Left colon (tissue), 2 donors: ENCODE measurements at regions not wholly inside any gene's neighbourhood (a gene's known extent, or its start where the extent isn't known, plus 50 kb on each side); places are given as distances from the start of the nearest gene placed in this dataset.
"Not testable (repeated sequence)": the region's sequence is repeated elsewhere in the genome, so short reads cannot be mapped to it uniquely, and the experiment has no call there.

Source experiments
- ATAC-seq: fragments of 200-7000 bp; cut with Tn5 transposase; one replicate; pipeline ENCODE4 v1.9.1; 2020; ENCODE audit warnings: mild to moderate bottlenecking, moderate library complexity
- DNase-seq, 2 donors: peaks; one replicate each; pipeline ENCODE4 v3.0.0-alpha.2; 2020
- intact Hi-C, 2 donors: fragments of 100-400 bp; cut with DNase I in 1 of 2; cut with micrococcal nuclease in 1 of 2; formaldehyde crosslinking; loops; one replicate each; pipeline versions ENCODE4 v1.11.2 to v1.14.0; 2022; cut with DNase I, micrococcal nuclease
- donor health status: DM: no; HTN: no; CAD: no.
- donor health status: DM: yes; HTN: yes; CAD: no.

GRCh38 chrX:118211891-118212816 is 95.5 kb upstream of the KLHL13 start:
- intact Hi-C loops = no loop called here
- DNase-seq (no peak), ATAC-seq (no peak)

GRCh38 chrX:118212817-118213183 is 96.2 kb upstream of the KLHL13 start:
- DNase-seq (no peak), ATAC-seq (no peak)
- intact Hi-C loops = no loop called here

DNA sequence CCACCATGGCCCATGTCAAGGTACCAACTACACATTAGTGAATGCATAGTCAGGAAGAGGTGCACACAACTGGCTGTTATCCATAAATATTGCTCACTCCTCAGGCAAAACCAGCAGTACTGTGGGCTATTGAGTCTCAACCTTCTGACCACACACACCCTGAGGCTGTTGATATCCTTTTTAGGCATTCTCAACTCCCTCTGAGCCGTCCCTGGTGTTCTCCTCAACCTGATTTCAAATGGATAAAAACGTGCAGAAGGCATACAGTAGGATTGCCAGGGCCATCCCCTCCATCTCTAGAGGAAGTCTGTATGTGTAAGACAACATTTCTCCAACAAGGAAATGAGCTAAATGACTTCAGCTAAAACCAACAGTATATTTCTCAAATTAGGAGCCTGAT is 98.7 kb upstream of the KLHL13 start:
- intact Hi-C loops = no loop called here
- peak; percentile 24 for ATAC-seq
- DNase-seq = no peak

- ATAC-seq (peak; percentile 26), DNase-seq (no peak)
- intact Hi-C loops = no loop called here
Measured at GRCh38 chrX:118216087-118216486, 99.5 kb upstream of the KLHL13 start.

DNA sequence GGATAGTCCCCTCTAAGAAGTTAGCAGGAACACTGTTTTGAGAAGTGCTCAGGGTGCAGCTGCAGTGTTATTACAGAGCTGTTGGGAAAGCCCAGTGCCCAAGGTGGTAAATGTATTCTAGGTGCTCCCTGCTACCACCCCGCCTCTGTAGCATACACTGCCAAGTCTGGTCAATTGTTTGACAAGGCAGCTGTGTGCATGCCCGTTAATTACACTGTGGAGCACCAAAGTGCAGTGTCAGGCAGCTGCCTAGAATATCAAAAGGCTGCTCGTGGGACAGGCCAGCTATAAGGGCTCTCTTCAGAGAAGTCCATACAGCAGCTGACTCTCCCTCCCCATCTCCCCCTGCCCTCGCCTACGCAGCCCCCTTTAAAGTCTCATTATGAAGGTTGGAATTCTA is 99.9 kb upstream of the KLHL13 start:
- intact Hi-C loops = no loop called here
- peak; percentile 85 for ATAC-seq
- peak; percentile 41 to 56 for DNase-seq

DNA sequence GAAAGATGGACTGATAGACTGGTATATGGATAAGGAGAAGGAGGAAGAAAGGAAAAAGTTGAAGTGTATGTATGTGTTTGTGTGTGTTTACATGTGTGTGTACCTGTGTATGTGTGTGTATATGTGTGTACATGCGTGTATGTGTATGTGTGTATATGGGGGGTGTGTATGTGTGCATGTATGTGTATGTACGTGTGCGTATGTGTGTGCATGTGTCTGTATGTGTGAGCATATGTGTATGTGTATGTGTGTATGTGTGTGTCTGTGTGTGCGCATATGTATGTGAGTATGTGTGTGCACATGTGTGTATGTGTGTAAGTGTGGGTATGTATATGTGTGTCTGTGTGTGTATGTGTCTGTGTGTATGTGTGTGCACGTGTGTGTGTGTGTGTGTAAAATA is 101.5 kb upstream of the KLHL13 start:
- no peak for ATAC-seq
- intact Hi-C loops = no loop called here

GRCh38 chrX:118218940-118219339 is 102.3 kb upstream of the KLHL13 start:
- intact Hi-C loops = no loop called here
- no peak for DNase-seq
- peak; percentile 57 for ATAC-seq

More for the DNA sequence above, 101.5 kb upstream of the KLHL13 start:
- no peak for DNase-seq

GRCh38 chrX:118219866-118220265 is 103.3 kb upstream of the KLHL13 start:
- ATAC-seq = peak; percentile 23
- DNase-seq = no peak
- intact Hi-C loops = no loop called here

GRCh38 chrX:118220509-118220908 is 103.9 kb upstream of the KLHL13 start:
- ATAC-seq (peak; percentile 59), DNase-seq (no peak)
- intact Hi-C loops = no loop called here

DNA sequence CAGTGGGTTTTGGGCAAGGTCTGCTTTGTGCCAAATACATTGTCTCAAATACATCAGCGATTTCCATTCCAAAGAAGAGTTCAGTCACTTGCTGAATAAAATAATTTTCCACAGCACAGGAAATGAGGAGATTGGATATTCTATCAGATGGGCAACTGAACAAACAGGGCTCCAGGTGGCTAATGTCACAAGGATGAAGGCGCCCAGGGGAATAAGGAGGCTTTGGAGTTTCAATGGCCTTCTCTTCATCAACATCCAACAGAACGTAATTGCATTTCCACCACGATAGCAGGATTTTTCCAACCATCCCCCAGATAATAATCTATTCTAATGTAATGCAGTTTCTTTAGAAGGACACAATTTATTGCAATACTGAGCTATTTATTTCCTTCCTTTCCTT is 104.7 kb upstream of the KLHL13 start:
- no peak for DNase-seq
- intact Hi-C loops = no loop called here
- no peak for ATAC-seq

GRCh38 chrX:118221733-118222132 is 105.1 kb upstream of the KLHL13 start:
- DNase-seq (no peak), ATAC-seq (no peak)
- intact Hi-C loops = no loop called here

DNA sequence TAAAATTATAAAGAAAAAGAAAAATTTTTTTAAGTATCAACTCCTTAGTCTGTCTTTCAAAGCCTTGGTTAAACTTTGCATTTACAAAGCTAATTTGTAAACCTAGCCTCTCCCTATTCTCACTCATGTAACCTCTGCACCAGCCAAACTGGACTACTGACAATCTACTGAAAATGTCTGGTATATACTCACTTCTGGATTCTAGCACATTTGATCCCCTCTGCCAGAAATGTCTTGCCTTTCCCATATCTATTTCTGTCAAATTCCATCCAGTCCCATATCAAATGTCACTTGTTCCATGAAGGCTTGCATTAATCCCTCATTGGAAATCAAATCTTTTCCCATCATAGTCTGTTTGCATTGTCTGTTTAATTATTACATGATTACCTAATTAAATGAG is 105.8 kb upstream of the KLHL13 start:
- no peak for ATAC-seq
- intact Hi-C loops = no loop called here
- DNase-seq = no peak

- intact Hi-C loops = no loop called here
- DNase-seq = no peak
- ATAC-seq = peak; percentile 94
Measured at GRCh38 chrX:118225711-118226428, 109.3 kb upstream of the KLHL13 start.

GRCh38 chrX:118228041-118228440 is 111.4 kb upstream of the KLHL13 start:
- no peak for DNase-seq
- intact Hi-C loops = no loop called here
- ATAC-seq = no peak

DNA sequence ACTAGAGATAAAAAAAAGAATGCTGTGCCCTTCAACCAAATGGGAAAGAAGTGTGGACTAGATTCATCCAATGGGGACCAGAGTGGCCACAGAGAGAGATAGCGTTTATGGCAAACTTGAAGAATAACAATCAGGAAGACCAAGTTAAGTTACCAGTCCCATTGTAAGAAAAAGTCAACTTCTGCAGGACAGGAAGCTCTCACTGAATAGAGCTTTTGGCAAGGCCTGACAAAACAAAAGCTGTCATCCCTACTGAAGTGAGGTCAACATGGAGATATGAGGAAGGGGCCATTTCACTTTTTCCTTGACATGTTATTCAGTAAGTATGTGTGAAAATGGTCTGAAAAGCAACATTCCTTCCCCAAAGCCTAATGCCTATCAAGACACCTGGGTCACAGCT is 111.8 kb upstream of the KLHL13 start:
- intact Hi-C loops = no loop called here
- no peak for DNase-seq
- no peak for ATAC-seq

- intact Hi-C loops = no loop called here
- DNase-seq (no peak), ATAC-seq (no peak)
Measured at GRCh38 chrX:118231464-118231863, 114.4 kb upstream of the WDR44 start.

DNA sequence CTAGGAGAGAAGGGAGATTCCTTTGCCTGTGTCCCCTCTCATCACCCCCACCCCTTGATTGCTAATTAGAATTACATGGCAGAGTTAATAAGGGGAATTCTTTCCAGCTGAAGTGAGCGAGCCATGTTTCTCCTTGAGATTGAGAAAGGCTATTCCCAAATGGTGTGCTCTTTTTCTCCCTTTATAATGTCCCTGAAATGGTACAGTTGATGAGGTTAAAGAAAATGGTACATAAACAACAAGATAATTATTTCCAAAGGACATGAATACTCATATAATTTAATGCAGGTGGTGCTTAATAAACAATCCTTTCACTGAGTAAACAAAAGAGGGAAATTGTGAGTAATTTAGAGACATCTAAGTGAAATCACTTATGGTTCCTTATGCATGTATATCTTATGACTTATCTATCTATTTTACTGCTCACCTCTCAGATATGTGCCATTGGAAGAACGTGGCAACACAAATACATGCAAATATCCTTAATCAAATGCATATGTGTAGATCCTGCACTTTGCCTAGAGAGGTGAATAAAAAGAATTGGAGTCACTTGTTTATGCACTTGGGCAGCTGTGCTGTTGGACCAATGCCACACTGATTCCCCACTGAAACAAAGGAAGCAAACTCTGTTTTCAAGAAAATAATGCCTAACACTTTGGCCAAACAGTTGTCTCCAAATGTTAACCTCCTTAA is 106.6 kb upstream of the WDR44 start:
- intact Hi-C loops = no loop called here
- ATAC-seq (no peak), DNase-seq (no peak)

DNA sequence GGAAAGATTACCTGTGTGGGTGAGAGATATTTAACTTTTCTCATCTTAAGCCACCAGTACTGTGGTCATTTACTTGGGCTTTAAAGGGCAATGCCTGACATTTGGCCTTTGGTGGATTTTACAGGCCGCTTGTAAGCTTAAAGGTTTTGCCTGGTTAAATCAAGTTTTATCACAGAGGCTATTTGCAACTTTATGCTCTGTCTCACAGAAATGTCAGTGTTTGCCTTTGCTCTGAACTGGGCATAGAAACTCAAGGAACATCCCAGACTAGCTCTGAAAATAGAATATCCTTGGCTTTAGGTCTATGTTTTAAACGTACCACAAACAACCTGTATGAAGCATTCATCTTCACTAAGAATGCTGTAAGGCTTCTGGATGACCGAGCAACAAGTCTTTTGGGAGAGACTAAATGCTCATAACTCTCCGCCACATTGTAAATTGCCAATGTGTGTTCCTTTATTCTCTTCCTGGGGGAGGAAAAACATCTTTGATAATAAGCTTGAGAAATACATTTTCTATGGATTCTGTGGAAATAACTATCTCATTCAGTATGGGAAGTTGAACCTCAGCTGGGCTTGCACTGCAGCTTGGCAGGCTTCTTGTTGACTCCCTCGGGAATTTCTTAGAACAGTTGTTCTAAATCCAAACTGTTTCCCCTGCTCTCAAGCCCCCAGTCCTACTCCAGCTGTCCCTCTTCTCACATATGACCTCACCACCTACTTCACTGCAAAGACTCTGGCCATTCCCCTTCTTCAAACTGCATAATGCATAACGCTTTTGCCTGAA is 105.8 kb upstream of the WDR44 start:
- no peak for ATAC-seq
- no peak for DNase-seq
- intact Hi-C loops = no loop called here

- ATAC-seq, intact Hi-C loops, DNase-seq: not testable (repeated sequence)
Measured at GRCh38 chrX:118246961-118247360, 98.9 kb upstream of the WDR44 start.
